A549 (cell line): ENCODE measurements at regions not wholly inside any gene's neighbourhood (a gene's known extent, or its start where the extent isn't known, plus 50 kb on each side); places are given as distances from the start of the nearest gene placed in this dataset.

Source experiments
- ATAC-seq, 2 experiments: fragments of 200-7000 bp in 1 of 2; fragments of >200 bp in 1 of 2; cut with Nextera tagmentation in 1 of 2; cut with Tn5 transposase in 1 of 2; 3 replicates each; pipeline versions ENCODE4 v1.8.0 to v1.9.1; 2018 to 2020; ENCODE audit warnings: mild to moderate bottlenecking in 1 of 2, moderate library complexity in 1 of 2
- CTCF ChIA-PET: fragments of 300-600 bp; sonication (Branson Sonifier 250); formaldehyde crosslinking; extraction: SDS; loops from one replicate; lab custom pipeline; 2021; ENCODE audit warnings: antibody characterized with exemption, inconsistent platforms; lab: Yijun Ruan, JAX
- POLR2A ChIA-PET: fragments of 350-600 bp; formaldehyde crosslinking; extraction: SDS; loops from one replicate; lab custom pipeline; 2021; ENCODE audit warnings: antibody characterized with exemption, inconsistent platforms; lab: Yijun Ruan, JAX
- DNase-seq, 2 experiments: peaks; one replicate each; pipeline versions ENCODE4 v3.0.0 to v3.0.0-alpha.2; 2011 to 2016; ENCODE audit warnings: low read depth in 1 of 2, low spot score in 1 of 2
- FAIRE-seq: peaks from 2 replicates; lab custom pipeline; 2011; peaks lifted over from hg19 to GRCh38; lab: Jason Lieb, UNC
- H3K27ac ChIP-seq, 2 experiments: fragments of >200 bp; sonication (Bioruptor Twin); formaldehyde crosslinking; 3 replicates each; pipeline ENCODE4 v1.5.1; 2016 to 2017
- H3K4me1 ChIP-seq: fragments of >200 bp; sonication (Bioruptor Twin); formaldehyde crosslinking; 3 replicates; pipeline ENCODE4 v1.6.1; 2016
- H3K4me2 ChIP-seq: fragments of >200 bp; sonication (Bioruptor Twin); formaldehyde crosslinking; 3 replicates; pipeline ENCODE4 v1.6.1; 2016
- H3K4me3 ChIP-seq: fragments of >200 bp; sonication (Bioruptor Twin); formaldehyde crosslinking; 3 replicates; pipeline ENCODE4 v1.5.1; 2016
- H3K9me3 ChIP-seq: fragments of >200 bp; sonication (Bioruptor Twin); formaldehyde crosslinking; 3 replicates; pipeline ENCODE4 v1.6.1; 2016
- CBX2 ChIP-seq: fragments of 200-600 bp; sonication (generic); IDR thresholded peaks from 2 replicates; pipeline ENCODE4 v1.6.1; 2016; ENCODE audit warnings: low read depth, mild to moderate bottlenecking, borderline replicate concordance
- EHMT2 ChIP-seq: fragments of 200-600 bp; sonication (generic); IDR thresholded peaks from 2 replicates; pipeline ENCODE4 v1.6.1; 2016; ENCODE audit warnings: antibody characterized with exemption, low read depth, mild to moderate bottlenecking, moderate library complexity
- FOSL2 ChIP-seq, 2 experiments: fragments of 450-650 bp in 1 of 2; fragments of >200 bp in 1 of 2; sonication (Bioruptor Twin) in 1 of 2; formaldehyde crosslinking; IDR thresholded peaks; 2 replicates each; pipeline versions ENCODE4 v1.5.0 to v1.6.1; 2016 to 2020; ENCODE audit warnings: mild to moderate bottlenecking in 1 of 2, moderate library complexity in 1 of 2
- HDAC2 ChIP-seq: fragments of 200-600 bp; sonication (generic); IDR thresholded peaks from 2 replicates; pipeline ENCODE4 v1.6.1; 2016
- MAZ ChIP-seq: fragments of 150-350 bp; IDR thresholded peaks from 2 replicates; pipeline ENCODE4 v1.6.1; 2014; ENCODE audit warnings: antibody characterized with exemption, low read depth, low read length, borderline replicate concordance
- PHF8 ChIP-seq: fragments of 200-600 bp; sonication (generic); IDR thresholded peaks from 2 replicates; pipeline ENCODE4 v1.6.1; 2016; ENCODE audit warnings: low read depth, mild to moderate bottlenecking, antibody characterized with exemption, moderate library complexity, borderline replicate concordance
- RAD21 ChIP-seq, 2 experiments: fragments of >200 bp in 1 of 2; sonication (Bioruptor Twin) in 1 of 2; formaldehyde crosslinking in 1 of 2; IDR thresholded peaks in 1 of 2; conservative IDR thresholded peaks in 1 of 2; 2 replicates in 1 of 2; 3 replicates in 1 of 2; pipeline ENCODE4 v1.6.1; 2012 to 2018; ENCODE audit warnings: inconsistent platforms in 1 of 2
- RARB ChIP-seq: fragments of 250-450 bp; sonication (Bioruptor Pico); IDR thresholded peaks from 2 replicates; pipeline ENCODE4 v1.8.0; 2021; ENCODE audit warnings: mild to moderate bottlenecking, moderate library complexity
- SMC3 ChIP-seq: fragments of >200 bp; sonication (Bioruptor Twin); formaldehyde crosslinking; IDR thresholded peaks from 3 replicates; pipeline ENCODE4 v1.6.1; 2018; ENCODE audit warnings: inconsistent platforms
- TFCP2L1 ChIP-seq: fragments of 250-450 bp; sonication (Bioruptor Pico); IDR thresholded peaks from 2 replicates; pipeline ENCODE4 v1.5.0; 2021; ENCODE audit warnings: mild to moderate bottlenecking
- WGBS: methylation state at CpG from one replicate; pipeline ENCODE4 v1.1.6; 2017; ENCODE audit errors: missing lambda C conversion rate; 5-methylcytosine and 5-hydroxymethylcytosine counted together
- TF ChIP-seq, protein P1 (sequence below): fragments of 450-650 bp; IDR thresholded peaks from 2 replicates; pipeline ENCODE4 v1.6.1; 2014; ENCODE audit warnings: antibody characterized with exemption
- TF ChIP-seq, protein P2 (sequence below): fragments of 200-600 bp; sonication (generic); IDR thresholded peaks from 2 replicates; pipeline ENCODE4 v1.6.1; 2016; ENCODE audit warnings: antibody characterized with exemption, mild to moderate bottlenecking, moderate library complexity

DNA sequence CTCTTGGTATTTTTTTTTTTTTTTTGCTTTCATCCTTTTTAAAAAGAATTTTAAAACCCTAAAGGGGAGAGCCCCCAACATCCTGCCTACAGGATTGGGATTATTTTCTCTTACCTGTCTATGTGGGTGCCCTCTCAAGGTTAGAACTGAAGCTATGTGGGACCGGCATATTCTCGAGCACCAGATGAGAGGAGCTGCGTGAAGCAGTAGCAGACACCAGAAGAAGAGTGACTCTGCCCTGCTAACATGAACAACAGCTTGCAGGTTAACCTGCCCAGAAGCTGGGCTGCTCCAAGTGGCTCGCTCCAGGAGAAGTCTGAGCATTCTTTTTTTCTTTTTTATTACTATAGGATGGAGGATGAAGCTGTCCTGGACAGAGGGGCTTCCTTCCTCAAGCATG lies 102.6 kb upstream of the SLC4A4 start:
- TF ChIP-seq RAD21 (conservative IDR thresholded peaks at IDR 0.05 in 1 of 2, IDR thresholded peaks at IDR 0.05 in 1 of 2), result no peak
- CTCF ChIA-PET, result interaction anchor here (0.6 kb wide), 1 partner anchor 475 kb away, joined by 4 read pairs; no protein-coding TSS in a partner anchor
- WGBS, result 83% methylated on average over 4 of the region's 4 CpGs
- DNase-seq (no peak), FAIRE-seq (no peak), ATAC-seq (no peak)
- H3K4me1 ChIP-seq, result peaks cover 17% of the 10 kb centered on the region
- no peaks in the 10 kb centered on the region for H3K9me3 ChIP-seq
- POLR2A ChIA-PET, result no interaction called here
- H3K4me2 ChIP-seq, result no peak overlapping the region
- no peak overlapping the region for H3K27ac ChIP-seq
- no peak overlapping the region for H3K4me3 ChIP-seq

DNA sequence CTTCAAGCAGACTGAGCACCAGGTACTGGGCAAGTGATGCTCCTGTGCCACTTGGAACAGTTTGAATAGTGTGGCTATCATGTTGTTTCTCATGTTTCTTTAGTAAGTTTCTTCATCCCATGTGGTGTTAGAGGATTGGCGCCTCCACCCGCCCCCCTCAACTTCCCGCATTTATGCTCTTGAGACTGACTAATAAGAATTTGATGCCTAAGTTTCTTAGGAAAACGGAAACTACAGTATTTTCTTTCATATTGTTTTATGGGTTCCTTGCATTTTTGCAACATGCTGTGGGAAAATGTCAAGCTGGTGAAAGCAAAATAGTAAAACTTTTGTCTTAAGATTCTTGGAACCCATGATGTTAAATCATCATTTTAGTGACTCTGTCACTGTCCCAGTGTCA lies 101.2 kb upstream of the SLC4A4 start:
- no peak overlapping the region for H3K4me2 ChIP-seq
- no peak for DNase-seq
- no peak for ATAC-seq
- ChIA-PET CTCF (no interaction called here), POLR2A (no interaction called here)
- H3K9me3 ChIP-seq, result no peaks in the 10 kb centered on the region
- peaks cover 26% of the 10 kb centered on the region for H3K4me1 ChIP-seq
- no peak overlapping the region for H3K4me3 ChIP-seq
- FAIRE-seq, result no peak
- WGBS, result 90% methylated on average over 4 of the region's 4 CpGs
- TF ChIP-seq TFCP2L1 (CRISPR knock-in tag) (no peak), HDAC2 (no peak), MAZ (no peak), CBX2 (no peak), RARB (no peak), FOSL2 (IDR thresholded peaks at IDR 0.05) (no peak), FOSL2 (CRISPR knock-in tag; IDR thresholded peaks at IDR 0.05) (no peak), PHF8 (no peak)
- TF ChIP-seq, protein P1, sequence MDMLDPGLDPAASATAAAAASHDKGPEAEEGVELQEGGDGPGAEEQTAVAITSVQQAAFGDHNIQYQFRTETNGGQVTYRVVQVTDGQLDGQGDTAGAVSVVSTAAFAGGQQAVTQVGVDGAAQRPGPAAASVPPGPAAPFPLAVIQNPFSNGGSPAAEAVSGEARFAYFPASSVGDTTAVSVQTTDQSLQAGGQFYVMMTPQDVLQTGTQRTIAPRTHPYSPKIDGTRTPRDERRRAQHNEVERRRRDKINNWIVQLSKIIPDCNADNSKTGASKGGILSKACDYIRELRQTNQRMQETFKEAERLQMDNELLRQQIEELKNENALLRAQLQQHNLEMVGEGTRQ, result no peak
- TF ChIP-seq, protein P2, sequence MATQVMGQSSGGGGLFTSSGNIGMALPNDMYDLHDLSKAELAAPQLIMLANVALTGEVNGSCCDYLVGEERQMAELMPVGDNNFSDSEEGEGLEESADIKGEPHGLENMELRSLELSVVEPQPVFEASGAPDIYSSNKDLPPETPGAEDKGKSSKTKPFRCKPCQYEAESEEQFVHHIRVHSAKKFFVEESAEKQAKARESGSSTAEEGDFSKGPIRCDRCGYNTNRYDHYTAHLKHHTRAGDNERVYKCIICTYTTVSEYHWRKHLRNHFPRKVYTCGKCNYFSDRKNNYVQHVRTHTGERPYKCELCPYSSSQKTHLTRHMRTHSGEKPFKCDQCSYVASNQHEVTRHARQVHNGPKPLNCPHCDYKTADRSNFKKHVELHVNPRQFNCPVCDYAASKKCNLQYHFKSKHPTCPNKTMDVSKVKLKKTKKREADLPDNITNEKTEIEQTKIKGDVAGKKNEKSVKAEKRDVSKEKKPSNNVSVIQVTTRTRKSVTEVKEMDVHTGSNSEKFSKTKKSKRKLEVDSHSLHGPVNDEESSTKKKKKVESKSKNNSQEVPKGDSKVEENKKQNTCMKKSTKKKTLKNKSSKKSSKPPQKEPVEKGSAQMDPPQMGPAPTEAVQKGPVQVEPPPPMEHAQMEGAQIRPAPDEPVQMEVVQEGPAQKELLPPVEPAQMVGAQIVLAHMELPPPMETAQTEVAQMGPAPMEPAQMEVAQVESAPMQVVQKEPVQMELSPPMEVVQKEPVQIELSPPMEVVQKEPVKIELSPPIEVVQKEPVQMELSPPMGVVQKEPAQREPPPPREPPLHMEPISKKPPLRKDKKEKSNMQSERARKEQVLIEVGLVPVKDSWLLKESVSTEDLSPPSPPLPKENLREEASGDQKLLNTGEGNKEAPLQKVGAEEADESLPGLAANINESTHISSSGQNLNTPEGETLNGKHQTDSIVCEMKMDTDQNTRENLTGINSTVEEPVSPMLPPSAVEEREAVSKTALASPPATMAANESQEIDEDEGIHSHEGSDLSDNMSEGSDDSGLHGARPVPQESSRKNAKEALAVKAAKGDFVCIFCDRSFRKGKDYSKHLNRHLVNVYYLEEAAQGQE, result no peak
- H3K27ac ChIP-seq, result no peak overlapping the region

DNA sequence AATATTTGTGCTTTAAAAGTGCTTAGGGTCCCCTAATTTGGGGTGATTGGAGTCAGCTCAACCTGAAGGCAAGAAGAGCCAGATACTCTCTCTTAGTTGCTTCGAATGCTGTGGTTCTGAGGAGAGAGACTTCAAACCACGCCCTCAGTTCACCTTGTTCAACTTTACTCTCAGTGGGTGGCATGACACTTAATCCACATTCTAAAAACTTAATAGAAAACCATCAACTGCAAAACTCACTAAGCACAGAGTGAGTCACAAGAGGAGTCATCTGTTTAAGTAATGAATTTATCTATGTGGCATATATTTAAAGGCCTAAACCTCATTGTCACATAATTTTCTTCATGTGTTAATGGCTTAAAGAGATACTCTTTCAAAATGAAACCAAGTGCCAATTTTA lies 99.5 kb upstream of the SLC4A4 start:
- no peak for DNase-seq
- 18% methylated on average over 2 of the region's 2 CpGs for WGBS
- FAIRE-seq, result no peak
- no peak for ATAC-seq
- peaks cover 26% of the 10 kb centered on the region for H3K4me1 ChIP-seq
- ChIA-PET CTCF (interaction anchor here (1.2 kb wide), 1 partner anchor 9 kb away, joined by 3 read pairs; no protein-coding TSS in a partner anchor), POLR2A (no interaction called here)
- H3K4me2 ChIP-seq, result peak overlapping the region; percentile 51
- H3K4me3 ChIP-seq, result no peak overlapping the region
- TF ChIP-seq EHMT2 (no peak), SMC3 (no peak), RARB (no peak)
- TF ChIP-seq, protein P2, result no peak
- H3K9me3 ChIP-seq, result no peaks in the 10 kb centered on the region
- H3K27ac ChIP-seq, result no peak overlapping the region; a peak in 1 of 6 replicates
